NCI-H1436 (cell line): ENCODE measurements at regions not wholly inside any gene's neighbourhood (a gene's known extent, or its start where the extent isn't known, plus 50 kb on each side); places are given as distances from the start of the nearest gene placed in this dataset.
"Not testable (repeated sequence)": the region's sequence is repeated elsewhere in the genome, so short reads cannot be mapped to it uniquely, and the experiment has no call there.

Experiments used
- DNase-seq: peaks from one replicate; lab custom pipeline; 2025; lab: John Stamatoyannopoulos, UW

DNA sequence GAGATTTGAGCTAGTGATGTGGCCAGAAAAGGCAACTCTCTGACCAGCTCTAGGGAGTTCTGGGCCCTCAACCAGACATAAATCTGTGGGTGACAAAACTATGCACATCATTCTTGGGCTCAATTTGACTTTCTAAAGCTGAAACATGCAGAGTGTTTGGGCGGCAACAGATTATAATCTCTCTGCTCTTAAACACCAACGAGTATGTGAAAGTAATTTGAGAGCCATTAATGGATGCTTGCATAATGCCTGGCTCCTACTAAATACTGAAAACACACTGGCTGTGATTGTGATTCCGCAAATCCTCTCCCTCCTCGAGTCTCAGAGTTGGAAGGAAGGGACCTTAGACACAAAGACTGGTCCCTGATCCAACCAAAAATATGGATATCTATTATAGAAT, 186.7 kb downstream of the UACA start:
- no peak for DNase-seq

DNA sequence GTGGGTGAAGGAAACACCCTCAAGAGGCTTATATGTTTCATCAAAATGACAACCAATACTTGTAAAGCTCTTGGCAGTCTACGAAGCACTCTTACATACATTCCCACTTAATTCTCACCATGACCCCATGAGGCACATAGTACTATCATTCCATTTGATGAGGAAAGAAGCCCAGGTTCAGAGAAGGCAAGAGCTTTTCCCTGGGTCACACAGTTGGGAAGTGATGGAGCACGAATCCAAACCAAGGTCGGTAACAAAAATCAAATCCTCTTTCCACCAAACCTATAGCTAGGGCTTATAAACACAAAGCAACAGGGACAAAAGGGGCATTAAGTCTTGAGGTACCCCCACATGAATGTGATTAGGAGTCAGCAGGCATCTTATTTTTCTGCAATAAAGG, 187.1 kb downstream of the UACA start:
- DNase-seq: no peak

DNA sequence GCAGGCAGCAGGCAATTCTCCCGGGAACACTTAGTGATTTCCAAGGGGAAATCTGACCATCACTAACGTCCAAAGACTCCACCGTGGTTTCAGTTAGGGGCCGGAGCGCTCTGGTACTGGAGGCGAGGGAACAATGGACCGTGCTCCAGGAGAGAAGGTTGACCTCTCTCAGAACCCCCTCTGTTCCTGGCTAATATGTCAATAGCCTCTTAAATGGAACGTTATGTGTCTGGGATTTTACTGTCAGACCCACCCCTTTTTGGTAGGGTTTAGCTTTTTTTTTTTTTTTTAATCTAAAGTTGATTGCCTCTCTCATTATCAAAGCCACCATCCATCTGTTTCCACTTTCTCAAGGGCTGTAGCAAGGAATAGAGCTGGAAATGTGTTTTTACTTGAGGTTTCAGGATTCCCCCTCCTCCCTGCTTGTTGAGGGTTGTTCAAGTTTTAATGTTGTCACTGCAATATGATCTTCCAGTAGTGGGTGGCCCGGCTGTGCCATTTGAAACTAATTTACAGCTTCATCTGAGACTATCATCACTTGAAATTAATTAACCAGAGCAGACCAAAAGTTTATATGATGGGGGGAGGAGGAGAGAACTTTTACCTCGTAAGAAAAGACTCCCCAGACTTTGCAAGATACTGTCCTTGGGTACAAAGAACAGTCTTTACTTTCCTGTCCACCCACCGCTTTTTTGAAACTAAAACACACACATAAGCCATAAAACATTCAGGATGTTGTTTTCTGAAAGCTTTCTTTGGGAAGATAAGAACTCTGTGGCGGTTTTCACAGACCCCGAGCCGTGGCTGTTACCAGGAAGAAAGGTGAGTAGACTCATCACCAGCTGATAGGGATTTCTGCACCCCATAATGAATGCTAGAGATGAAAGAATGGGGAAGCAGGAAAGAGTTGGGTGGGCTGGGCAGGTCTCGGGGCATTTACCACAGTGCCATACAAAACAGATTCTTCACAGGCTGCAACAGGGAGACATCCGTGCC, 187.8 kb downstream of the UACA start:
- no peak for DNase-seq

GRCh38 chr15:70574325-70574724, 189.0 kb downstream of the UACA start:
- not testable (repeated sequence) for DNase-seq

- DNase-seq: no peak
These were observed 190.1 kb downstream of the UACA start for GRCh38 chr15:70573121-70573850.

DNA sequence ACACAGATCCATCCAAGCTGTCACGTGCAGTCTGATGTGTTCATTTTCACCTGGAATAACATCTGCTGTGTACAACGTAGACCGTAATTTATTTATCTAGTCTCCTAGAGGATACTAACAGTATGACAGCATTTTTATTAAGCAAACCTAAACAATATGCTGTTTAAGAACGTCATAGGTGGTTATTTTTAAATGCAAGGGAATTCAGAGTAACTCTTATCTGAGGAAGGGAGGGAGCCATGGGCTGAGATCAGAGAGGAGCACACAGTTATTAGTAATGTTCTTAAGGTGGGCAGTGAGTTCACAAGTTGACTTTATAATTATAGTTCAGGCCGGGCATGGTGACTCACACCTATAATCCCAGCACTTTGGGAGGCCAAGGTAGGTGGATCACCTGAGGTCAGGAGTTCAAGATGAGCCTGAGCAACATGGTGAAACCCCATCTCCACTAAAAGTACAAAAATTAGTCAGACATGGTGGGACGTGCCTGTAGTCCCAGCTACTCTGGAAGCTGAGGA, 193.6 kb downstream of the UACA start:
- no peak for DNase-seq

GRCh38 chr15:70569091-70569713, 194.2 kb downstream of the UACA start:
- DNase-seq: no peak

DNA sequence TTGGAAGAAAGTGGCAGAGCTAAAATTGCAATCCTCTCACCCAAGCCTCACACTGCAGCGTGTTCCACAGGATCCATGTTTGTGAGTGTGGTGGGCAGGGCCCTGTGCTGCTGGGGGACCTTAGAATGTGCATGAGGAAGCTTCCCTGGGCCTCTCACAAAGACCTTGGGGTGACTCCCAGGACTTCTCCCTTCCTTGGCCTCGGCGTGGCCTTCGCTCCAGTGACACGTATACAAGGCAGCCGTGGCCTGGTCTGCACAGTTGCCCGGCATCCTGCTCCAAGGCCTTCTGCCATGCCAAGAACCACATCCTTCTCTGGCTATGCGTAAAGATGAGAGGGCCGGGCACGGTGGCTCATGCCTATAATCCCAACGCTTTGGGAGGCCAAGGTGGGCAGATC, 196.4 kb downstream of the UACA start:
- DNase-seq: no peak

- no peak for DNase-seq
These were observed 197.1 kb downstream of the UACA start for GRCh38 chr15:70566047-70566835.

- DNase-seq: no peak
These were observed 199.7 kb downstream of the UACA start for GRCh38 chr15:70563561-70564095.

DNA sequence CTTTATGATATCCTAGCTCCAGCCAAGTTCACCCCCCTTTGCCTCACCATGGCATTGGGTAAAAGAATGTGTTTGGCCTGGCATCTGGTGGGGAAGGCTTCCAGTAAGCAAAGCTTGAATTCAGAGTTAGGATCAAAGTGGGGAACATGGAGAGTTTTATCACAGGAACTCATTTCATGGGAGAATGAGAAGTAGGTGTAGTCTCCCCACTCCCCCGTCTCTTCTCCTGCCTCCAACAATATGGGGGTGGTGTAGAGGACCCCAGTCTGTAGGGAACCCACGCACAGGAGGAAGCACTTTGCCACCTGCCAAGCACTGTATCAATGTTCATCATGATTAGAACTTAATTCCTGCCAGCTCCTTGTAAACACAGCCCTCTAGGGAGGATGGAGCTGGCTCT, 200.5 kb downstream of the UACA start:
- DNase-seq: no peak

DNA sequence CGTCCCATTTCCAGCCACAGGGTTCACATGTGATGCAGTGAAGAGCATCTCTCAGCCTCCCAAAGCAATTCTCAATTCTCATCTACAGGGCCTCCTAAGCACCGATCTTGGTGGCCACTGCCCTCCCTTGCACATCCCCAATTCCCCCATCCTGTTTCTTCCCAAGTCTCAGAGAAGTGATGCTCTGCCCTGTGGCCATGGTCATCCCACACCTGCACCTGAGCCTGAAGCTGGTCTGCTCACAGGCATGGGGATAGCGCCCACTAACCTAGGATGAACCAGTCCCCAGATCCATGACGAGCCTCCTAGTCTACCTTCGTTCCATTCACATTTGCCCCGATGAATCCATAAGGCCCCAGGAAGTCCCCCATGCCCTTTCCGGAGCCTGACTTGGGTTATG, 201.5 kb downstream of the UACA start:
- no peak for DNase-seq

- no peak for DNase-seq
These were observed 202.6 kb downstream of the UACA start for GRCh38 chr15:70560617-70561328.

GRCh38 chr15:70559265-70560239, 203.8 kb downstream of the UACA start:
- no peak for DNase-seq

DNA sequence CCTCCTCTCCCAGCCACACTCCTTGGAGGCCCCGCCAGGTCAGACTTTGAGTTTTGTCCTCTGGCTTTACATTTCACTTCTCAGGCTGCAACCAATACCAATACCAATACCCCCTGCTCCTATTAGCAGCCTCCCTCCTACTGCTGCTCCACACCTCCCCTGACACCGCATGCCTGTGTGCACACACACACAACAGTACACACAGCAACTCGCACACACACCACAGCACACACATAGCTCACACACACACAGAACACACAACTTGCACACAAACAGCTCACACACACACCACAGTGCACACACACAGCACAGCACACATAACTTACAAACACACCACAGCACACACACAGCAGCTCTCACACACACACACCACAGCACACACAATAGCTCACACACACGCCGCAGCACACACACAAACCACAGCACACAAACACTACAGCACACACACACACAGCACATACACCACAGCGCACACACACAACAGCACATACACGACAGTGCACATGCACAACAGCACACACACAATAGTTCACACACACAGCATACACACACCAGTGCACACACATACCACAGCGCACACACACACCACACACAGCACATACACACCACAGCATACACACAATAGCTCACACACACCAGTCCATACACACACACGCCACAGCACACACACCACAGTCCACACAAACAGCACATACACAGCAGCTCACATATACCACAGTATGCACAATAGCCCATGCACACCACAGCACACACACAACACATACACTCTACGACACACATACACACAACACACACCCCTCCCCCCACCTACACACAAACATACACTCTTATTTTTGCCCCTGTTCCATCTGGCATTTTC, 204.7 kb downstream of the UACA start:
- no peak for DNase-seq

GRCh38 chr15:70557521-70558258, 205.7 kb downstream of the UACA start:
- no peak for DNase-seq

DNA sequence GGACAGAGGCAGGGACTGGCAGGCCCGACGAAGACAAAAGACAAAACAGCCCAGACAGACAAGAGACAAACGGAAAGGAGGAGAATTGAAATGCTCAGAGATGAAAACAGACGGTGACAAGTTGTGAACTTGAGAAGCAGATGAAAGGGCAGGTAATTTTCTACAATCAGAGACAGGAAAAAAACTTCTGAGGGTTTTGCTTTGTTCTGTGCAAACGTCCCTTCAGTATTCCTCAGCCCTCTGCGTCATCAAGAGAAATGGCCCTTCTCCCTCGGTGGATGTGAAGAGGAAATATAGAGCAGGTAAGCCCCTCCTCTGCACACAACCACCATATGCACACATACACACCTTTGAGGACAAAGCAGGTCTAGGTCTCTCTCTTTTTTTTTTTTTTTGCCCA, 206.6 kb downstream of the UACA start:
- DNase-seq: no peak
